Activated B cell treated with CpG ODN at 0.5 μM for 24 hours (primary cell): ENCODE measurements at regions not wholly inside any gene's neighbourhood (a gene's known extent, or its start where the extent isn't known, plus 50 kb on each side); places are given as distances from the start of the nearest gene placed in this dataset.
"Not testable (repeated sequence)": the region's sequence is repeated elsewhere in the genome, so short reads cannot be mapped to it uniquely, and the experiment has no call there.

Experiments
- ATAC-seq: fragments of 200-7000 bp; cut with Tn5 transposase; one replicate; pipeline ENCODE4 v1.10.0; 2021; ENCODE audit warnings: low read depth, mild to moderate bottlenecking, moderate library complexity
- CTCF ChIA-PET: fragments of 350-600 bp; sonication (Branson Sonifier 250); formaldehyde crosslinking; loops from one replicate; lab custom pipeline; 2021; ENCODE audit warnings: antibody characterized with exemption; lab: Charles Lee
- POLR2A ChIA-PET: fragments of 350-600 bp; sonication (Branson Sonifier 250); formaldehyde crosslinking; loops from one replicate; lab custom pipeline; 2021; ENCODE audit warnings: antibody characterized with exemption; lab: Charles Lee
- DNase-seq: peaks from one replicate; pipeline ENCODE4 v3.0.0; 2022
- H3K27ac Mint-ChIP-seq: one replicate; pipeline ENCODE4 v1.8.0; 2020; ENCODE audit warnings: mixed read lengths
- H3K27me3 Mint-ChIP-seq: one replicate; pipeline ENCODE4 v1.8.0; 2021; ENCODE audit warnings: mixed read lengths
- H3K36me3 Mint-ChIP-seq: one replicate; pipeline ENCODE4 v1.8.0; 2021; ENCODE audit warnings: low read depth, mixed read lengths
- H3K4me1 Mint-ChIP-seq: one replicate; pipeline ENCODE4 v1.8.0; 2021; ENCODE audit warnings: mixed read lengths
- H3K4me3 Mint-ChIP-seq: one replicate; pipeline ENCODE4 v1.8.0; 2020; ENCODE audit warnings: mild to moderate bottlenecking, mixed read lengths
- H3K9me3 Mint-ChIP-seq: one replicate; pipeline ENCODE4 v1.8.0; 2020; ENCODE audit warnings: mixed read lengths
- CTCF ChIP-seq: fragments of 200-600 bp; IDR thresholded peaks from one replicate; pipeline ENCODE4 v1.8.0; 2022; ENCODE audit warnings: antibody characterized with exemption, mild to moderate bottlenecking
- intact Hi-C: fragments of 100-400 bp; cut with micrococcal nuclease; formaldehyde crosslinking; loops from one replicate; pipeline ENCODE4 v1.15.1; 2024

GRCh38 chr22:25407859-25408229 is 156.6 kb upstream of the GRK3 start:
- Mint-ChIP-seq H3K27ac (no peak overlapping the region), H3K9me3 (peaks cover under 1% of the 10 kb centered on the region), H3K4me1 (peaks cover 23% of the 10 kb centered on the region), H3K4me3 (no peak overlapping the region), H3K27me3 (no peaks in the 10 kb centered on the region), H3K36me3 (no peaks in the 10 kb centered on the region)
- no peak for DNase-seq
- CTCF ChIA-PET = no interaction called here
- intact Hi-C loops = no loop called here
- POLR2A ChIA-PET = no interaction called here
- no peak for ATAC-seq
- no peak for TF ChIP-seq CTCF

- ChIA-PET POLR2A (no interaction called here), CTCF (no interaction called here)
- H3K27me3 Mint-ChIP-seq = no peaks in the 10 kb centered on the region
- H3K9me3 Mint-ChIP-seq = peaks cover 4% of the 10 kb centered on the region
- no peaks in the 10 kb centered on the region for H3K36me3 Mint-ChIP-seq
- no peak for ATAC-seq
- H3K4me3 Mint-ChIP-seq = no peak overlapping the region
- intact Hi-C loops = no loop called here
- peaks cover 9% of the 10 kb centered on the region for H3K4me1 Mint-ChIP-seq
- no peak overlapping the region for H3K27ac Mint-ChIP-seq
- no peak for TF ChIP-seq CTCF
- no peak for DNase-seq
Measured at GRCh38 chr22:25409240-25409639, 155.2 kb upstream of the GRK3 start.

GRCh38 chr22:25410849-25411248 is 153.6 kb upstream of the GRK3 start:
- DNase-seq (no peak), ATAC-seq (no peak)
- Mint-ChIP-seq H3K27ac (no peak overlapping the region), H3K4me3 (no peak overlapping the region), H3K27me3 (peaks cover 3% of the 10 kb centered on the region), H3K9me3 (peaks cover 4% of the 10 kb centered on the region), H3K4me1 (peaks cover 7% of the 10 kb centered on the region), H3K36me3 (no peaks in the 10 kb centered on the region)
- intact Hi-C loops = no loop called here
- no peak for TF ChIP-seq CTCF
- ChIA-PET POLR2A (no interaction called here), CTCF (no interaction called here)

- Mint-ChIP-seq H3K27me3 (peaks cover 3% of the 10 kb centered on the region), H3K4me3 (no peak overlapping the region), H3K36me3 (no peaks in the 10 kb centered on the region), H3K27ac (no peak overlapping the region), H3K9me3 (peaks cover 4% of the 10 kb centered on the region), H3K4me1 (peaks cover 16% of the 10 kb centered on the region)
- TF ChIP-seq CTCF = no peak
- DNase-seq (no peak), ATAC-seq (no peak)
- POLR2A ChIA-PET = no interaction called here
- CTCF ChIA-PET = no interaction called here
- intact Hi-C loops = no loop called here
Measured at GRCh38 chr22:25413620-25414019, 150.9 kb upstream of the GRK3 start.

GRCh38 chr22:25415731-25416130 is 148.7 kb upstream of the GRK3 start:
- H3K27ac Mint-ChIP-seq, POLR2A ChIA-PET, ATAC-seq, DNase-seq, CTCF ChIA-PET, H3K36me3 Mint-ChIP-seq, intact Hi-C loops, H3K4me3 Mint-ChIP-seq, H3K9me3 Mint-ChIP-seq: not testable (repeated sequence)
- Mint-ChIP-seq H3K27me3 (peaks cover 14% of the 10 kb centered on the region), H3K4me1 (peaks cover 34% of the 10 kb centered on the region)

GRCh38 chr22:25417826-25418225 is 146.6 kb upstream of the GRK3 start:
- H3K4me3 Mint-ChIP-seq, H3K27ac Mint-ChIP-seq, ATAC-seq, H3K36me3 Mint-ChIP-seq, H3K9me3 Mint-ChIP-seq, CTCF ChIA-PET, DNase-seq: not testable (repeated sequence)
- Mint-ChIP-seq H3K4me1 (peaks cover 38% of the 10 kb centered on the region), H3K27me3 (peaks cover 26% of the 10 kb centered on the region)
- intact Hi-C loops = loop anchor here (2.0 kb wide), 1 partner anchor 13 kb away; no protein-coding TSS in a partner anchor
- POLR2A ChIA-PET = interaction anchor here (1.7 kb wide), 1 partner anchor 14 kb away, joined by 12 read pairs; no protein-coding TSS in a partner anchor
